ENCODE measurements at regions not wholly inside any gene's neighbourhood (a gene's known extent, or its start where the extent isn't known, plus 50 kb on each side); places are given as distances from the start of the nearest gene placed in this dataset.

DNA sequence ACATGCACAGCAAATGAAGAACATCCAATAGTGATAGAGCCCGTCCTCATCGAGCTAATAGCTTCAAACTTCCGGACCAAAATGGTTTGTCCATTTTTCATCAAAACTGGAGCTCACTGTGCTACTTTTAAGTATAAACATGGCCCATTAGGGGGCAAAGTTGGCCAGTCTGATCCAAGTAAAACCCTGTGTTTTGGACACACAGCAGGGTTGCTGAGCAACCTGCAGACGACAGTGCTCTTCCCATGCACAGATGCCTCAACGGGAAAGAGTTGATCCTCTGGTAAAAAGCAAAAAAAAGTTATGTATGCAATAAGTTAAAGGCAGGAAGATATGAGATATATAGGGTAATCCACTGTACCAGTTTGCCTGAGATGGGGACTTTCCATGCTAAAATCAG lies 244.0 kb upstream of the THBS1 start:
- ATAC-seq (ENCODE audit: insufficient read depth, low FRiP score): no peak
- H3K9ac ChIP-seq (ENCODE audit: insufficient read depth in 1 of 2, low read length in 2 of 2): no peak overlapping the region
- H3K4me1 ChIP-seq (ENCODE audit: control insufficient read depth in 5 of 5, insufficient read depth in 5 of 5, low read length in 5 of 5): peaks cover 0 to 8% (median 0%) of the 10 kb centered on the region in 5 donors
- WGBS, 2 donors: 80 to 87% methylated on average over 5 of the region's 5 CpGs
- no peaks in the 10 kb centered on the region for H3K27me3 ChIP-seq (ENCODE audit: control insufficient read depth in 3 of 3, insufficient read depth in 3 of 3, low read length in 2 of 3)
- TF ChIP-seq CTCF (IDR thresholded peaks at IDR 0.05; ENCODE audit: control extremely low read depth, extremely low read depth): no peak
- no peaks in the 10 kb centered on the region for H3K36me3 ChIP-seq (ENCODE audit: control insufficient read depth in 4 of 4, insufficient read depth in 4 of 4, low read length in 4 of 4)
- DNase-seq: peak in 1 of 3 donors; percentile 28
- no peak overlapping the region for H3K4me3 ChIP-seq
- H3K27ac ChIP-seq (ENCODE audit: low read depth in 1 of 2, low read length in 1 of 2): no peak overlapping the region
- H3K9me3 ChIP-seq (ENCODE audit: control insufficient read depth in 4 of 4, insufficient read depth in 3 of 4, low read length in 3 of 4): no peaks in the 10 kb centered on the region

GRCh38 chr15:39338251-39338650 lies 242.6 kb upstream of the THBS1 start:
- Histone ChIP-seq H3K4me3 (no peak overlapping the region), H3K9me3 (ENCODE audit: control insufficient read depth in 4 of 4, insufficient read depth in 3 of 4, low read length in 3 of 4) (peaks cover 0 to 2% (median 0%) of the 10 kb centered on the region in 4 donors), H3K4me1 (ENCODE audit: control insufficient read depth in 5 of 5, insufficient read depth in 5 of 5, low read length in 5 of 5) (peaks cover 0 to 6% (median 0%) of the 10 kb centered on the region in 5 donors), H3K9ac (ENCODE audit: insufficient read depth in 1 of 2, low read length in 2 of 2) (no peak overlapping the region), H3K27me3 (ENCODE audit: control insufficient read depth in 3 of 3, insufficient read depth in 3 of 3, low read length in 2 of 3) (no peaks in the 10 kb centered on the region), H3K36me3 (ENCODE audit: control insufficient read depth in 4 of 4, insufficient read depth in 4 of 4, low read length in 4 of 4) (no peaks in the 10 kb centered on the region), H3K27ac (ENCODE audit: low read depth in 1 of 2, low read length in 1 of 2) (no peak overlapping the region)
- DNase-seq (no peak), ATAC-seq (ENCODE audit: insufficient read depth, low FRiP score) (no peak)
- 63 to 67% methylated on average over 4 of the region's 4 CpGs for WGBS, 2 donors
- no peak for TF ChIP-seq CTCF (IDR thresholded peaks at IDR 0.05; ENCODE audit: control extremely low read depth, extremely low read depth)

GRCh38 chr15:39340903-39341645 lies 239.8 kb upstream of the THBS1 start:
- no peak for TF ChIP-seq CTCF (IDR thresholded peaks at IDR 0.05; ENCODE audit: control extremely low read depth, extremely low read depth)
- no peak overlapping the region for H3K9ac ChIP-seq (ENCODE audit: insufficient read depth in 1 of 2, low read length in 2 of 2)
- no peaks in the 10 kb centered on the region for H3K36me3 ChIP-seq (ENCODE audit: control insufficient read depth in 4 of 4, insufficient read depth in 4 of 4, low read length in 4 of 4)
- no peak overlapping the region for H3K27ac ChIP-seq (ENCODE audit: low read depth in 1 of 2, low read length in 1 of 2)
- H3K27me3 ChIP-seq (ENCODE audit: control insufficient read depth in 3 of 3, insufficient read depth in 3 of 3, low read length in 2 of 3): no peaks in the 10 kb centered on the region
- WGBS, 2 donors: 86 to 87% methylated on average over 13 of the region's 13 CpGs
- H3K9me3 ChIP-seq (ENCODE audit: control insufficient read depth in 4 of 4, insufficient read depth in 3 of 4, low read length in 3 of 4): peaks cover 0 to 4% (median 1%) of the 10 kb centered on the region in 4 donors
- peaks cover 0 to 6% (median 0%) of the 10 kb centered on the region in 5 donors for H3K4me1 ChIP-seq (ENCODE audit: control insufficient read depth in 5 of 5, insufficient read depth in 5 of 5, low read length in 5 of 5)
- H3K4me3 ChIP-seq: no peak overlapping the region
- no peak for DNase-seq
- ATAC-seq (ENCODE audit: insufficient read depth, low FRiP score): no peak
